CD4-positive, alpha-beta T cell (primary cell): ENCODE measurements at regions not wholly inside any gene's neighbourhood (a gene's known extent, or its start where the extent isn't known, plus 50 kb on each side); places are given as distances from the start of the nearest gene placed in this dataset.

ENCODE experiments used
- ATAC-seq: fragments of 200-7000 bp; cut with Tn5 transposase; one replicate; pipeline ENCODE4 v1.10.0; 2022; ENCODE audit warnings: mild to moderate bottlenecking; ENCODE audit not compliant: poor library complexity
- CTCF ChIA-PET: fragments of 350-600 bp; sonication (Branson Sonifier 250); formaldehyde crosslinking; loops from one replicate; lab custom pipeline; 2021; ENCODE audit warnings: antibody characterized with exemption, inconsistent platforms; lab: Charles Lee
- POLR2A ChIA-PET: fragments of 350-600 bp; sonication (Branson Sonifier 250); formaldehyde crosslinking; loops from one replicate; lab custom pipeline; 2021; ENCODE audit warnings: antibody characterized with exemption, inconsistent platforms; lab: Charles Lee
- DNase-seq, 14 experiments: peaks; one replicate each; pipeline ENCODE4 v3.0.0-alpha.2; 2013 to 2020; ENCODE audit warnings: mixed read lengths in 2 of 14
- H3K27ac ChIP-seq, 2 donors: one replicate each; pipeline versions ENCODE4 v1.5.1 to v1.7.0; 2013; ENCODE audit warnings: low read length in 2 of 2, low read depth in 1 of 2, mild to moderate bottlenecking in 1 of 2
- H3K27me3 ChIP-seq, 2 experiments: 1 replicate in 1 of 2; 2 replicates in 1 of 2; pipeline versions ENCODE4 v1.6.1 to v1.7.0; 2013; ENCODE audit warnings: low read length in 2 of 2, control low read depth in 1 of 2, mild to moderate bottlenecking in 1 of 2, moderate library complexity in 1 of 2; ENCODE audit not compliant: insufficient read depth in 2 of 2, control insufficient read depth in 1 of 2
- H3K36me3 ChIP-seq: one replicate; pipeline ENCODE4 v1.6.1; 2013; ENCODE audit warnings: low read length, control low read depth; ENCODE audit not compliant: insufficient read depth
- H3K4me1 ChIP-seq: one replicate; pipeline ENCODE4 v1.6.1; 2013; ENCODE audit warnings: low read length, control low read depth; ENCODE audit not compliant: insufficient read depth
- H3K4me3 ChIP-seq: one replicate; pipeline ENCODE4 v1.5.1; 2013; ENCODE audit warnings: mild to moderate bottlenecking, low read length, moderate library complexity
- H3K9me3 ChIP-seq, 2 experiments: 1 replicate in 1 of 2; 2 replicates in 1 of 2; pipeline versions ENCODE4 v1.6.1 to v1.7.0; 2013; ENCODE audit warnings: low read length in 2 of 2, mild to moderate bottlenecking in 2 of 2, control low read depth in 1 of 2, moderate library complexity in 1 of 2; ENCODE audit not compliant: control insufficient read depth in 1 of 2, insufficient read depth in 1 of 2
- H3K27ac Mint-ChIP-seq: one replicate; pipeline ENCODE4 v1.8.0; 2020; ENCODE audit warnings: mixed read lengths
- H3K27me3 Mint-ChIP-seq: one replicate; pipeline ENCODE4 v1.8.0; 2021; ENCODE audit warnings: mixed read lengths
- H3K36me3 Mint-ChIP-seq: one replicate; pipeline ENCODE4 v1.8.0; 2021; ENCODE audit warnings: low read depth, mixed read lengths
- H3K4me1 Mint-ChIP-seq: one replicate; pipeline ENCODE4 v1.8.0; 2021; ENCODE audit warnings: low read depth, mixed read lengths
- H3K4me3 Mint-ChIP-seq: one replicate; pipeline ENCODE4 v1.8.0; 2020; ENCODE audit warnings: mild to moderate bottlenecking, mixed read lengths
- H3K9me3 Mint-ChIP-seq: one replicate; pipeline ENCODE4 v1.8.0; 2020; ENCODE audit warnings: mixed read lengths
- intact Hi-C, 2 experiments: fragments of 100-400 bp; cut with DNase I in 1 of 2; cut with micrococcal nuclease in 1 of 2; formaldehyde crosslinking; loops; one replicate each; pipeline versions ENCODE4 v1.15.1 to v1.9.0; 2023 to 2025; cut with DNase I, micrococcal nuclease
- TF ChIP-seq, protein P1 (sequence below): fragments of 200-600 bp; IDR thresholded peaks from one replicate; pipeline ENCODE4 v1.8.0; 2022; ENCODE audit warnings: antibody characterized with exemption, mild to moderate bottlenecking

DNA sequence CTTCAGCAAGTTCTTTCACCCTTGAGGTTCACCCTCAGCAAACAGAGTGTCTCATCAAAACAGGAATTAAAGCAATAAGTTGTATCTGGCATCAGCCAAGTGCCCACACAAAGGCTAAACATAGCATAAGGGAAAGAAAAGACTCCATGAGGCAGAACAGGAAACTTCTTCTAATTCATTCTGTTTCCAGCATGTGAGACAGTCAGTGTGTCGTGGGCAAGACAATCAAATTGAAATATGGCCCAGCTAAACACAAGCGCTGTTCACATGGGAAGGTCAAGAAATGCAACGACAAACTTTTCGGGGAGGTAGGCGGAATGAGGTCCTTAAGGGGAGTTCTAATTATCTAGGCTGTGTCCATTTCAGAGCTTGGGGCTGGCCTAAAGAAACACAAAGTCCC, 393.4 kb downstream of the HAPSTR1 start:
- ChIA-PET CTCF (no interaction called here), POLR2A (no interaction called here)
- Mint-ChIP-seq H3K9me3 (no peaks in the 10 kb centered on the region), H3K4me3 (no peak overlapping the region), H3K4me1 (no peaks in the 10 kb centered on the region), H3K27ac (no peak overlapping the region), H3K36me3 (no peaks in the 10 kb centered on the region), H3K27me3 (no peaks in the 10 kb centered on the region)
- intact Hi-C loops: no loop called here
- H3K27me3 ChIP-seq: no peaks in the 10 kb centered on the region
- no peaks in the 10 kb centered on the region for H3K4me1 ChIP-seq
- TF ChIP-seq, protein P1, sequence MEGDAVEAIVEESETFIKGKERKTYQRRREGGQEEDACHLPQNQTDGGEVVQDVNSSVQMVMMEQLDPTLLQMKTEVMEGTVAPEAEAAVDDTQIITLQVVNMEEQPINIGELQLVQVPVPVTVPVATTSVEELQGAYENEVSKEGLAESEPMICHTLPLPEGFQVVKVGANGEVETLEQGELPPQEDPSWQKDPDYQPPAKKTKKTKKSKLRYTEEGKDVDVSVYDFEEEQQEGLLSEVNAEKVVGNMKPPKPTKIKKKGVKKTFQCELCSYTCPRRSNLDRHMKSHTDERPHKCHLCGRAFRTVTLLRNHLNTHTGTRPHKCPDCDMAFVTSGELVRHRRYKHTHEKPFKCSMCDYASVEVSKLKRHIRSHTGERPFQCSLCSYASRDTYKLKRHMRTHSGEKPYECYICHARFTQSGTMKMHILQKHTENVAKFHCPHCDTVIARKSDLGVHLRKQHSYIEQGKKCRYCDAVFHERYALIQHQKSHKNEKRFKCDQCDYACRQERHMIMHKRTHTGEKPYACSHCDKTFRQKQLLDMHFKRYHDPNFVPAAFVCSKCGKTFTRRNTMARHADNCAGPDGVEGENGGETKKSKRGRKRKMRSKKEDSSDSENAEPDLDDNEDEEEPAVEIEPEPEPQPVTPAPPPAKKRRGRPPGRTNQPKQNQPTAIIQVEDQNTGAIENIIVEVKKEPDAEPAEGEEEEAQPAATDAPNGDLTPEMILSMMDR: no peak
- peaks cover 0 to 5% of the 10 kb centered on the region in 2 experiments for H3K9me3 ChIP-seq
- DNase-seq (no peak), ATAC-seq (no peak)
- H3K27ac ChIP-seq: no peak overlapping the region
- no peaks in the 10 kb centered on the region for H3K36me3 ChIP-seq
- no peak overlapping the region for H3K4me3 ChIP-seq

DNA sequence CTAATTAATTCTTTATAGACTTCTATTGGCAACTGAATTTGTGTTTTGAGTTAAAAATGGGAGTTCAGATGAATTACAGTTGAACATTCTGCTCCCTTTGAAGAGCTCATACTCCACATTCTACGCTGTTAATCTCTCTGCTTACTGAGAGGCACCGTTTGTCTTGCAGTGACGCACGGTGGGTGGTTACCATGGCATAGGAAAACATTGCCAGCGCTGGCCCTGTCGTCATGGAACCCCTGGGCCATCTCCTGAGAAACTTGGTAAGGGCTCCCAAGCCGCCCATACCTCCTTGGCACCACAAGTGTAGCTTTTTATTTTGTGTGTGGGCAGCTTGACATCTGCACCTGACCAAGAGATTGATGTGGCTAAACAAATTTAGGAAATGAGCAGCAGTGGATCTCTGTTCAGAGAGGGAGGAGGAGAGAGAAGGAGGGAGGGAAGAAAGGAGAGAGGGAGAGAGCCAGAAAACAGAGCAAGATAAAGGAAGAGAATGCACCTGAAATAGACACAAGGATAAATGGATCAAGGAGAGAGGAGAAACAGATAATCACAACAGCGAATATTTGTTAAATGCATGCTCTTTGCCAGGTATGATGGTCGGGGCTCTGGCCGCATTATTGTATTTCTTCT, 398.5 kb downstream of the HAPSTR1 start:
- Mint-ChIP-seq H3K27ac (no peak overlapping the region), H3K36me3 (no peaks in the 10 kb centered on the region), H3K4me1 (no peaks in the 10 kb centered on the region), H3K4me3 (no peak overlapping the region), H3K9me3 (peaks cover 6% of the 10 kb centered on the region), H3K27me3 (no peaks in the 10 kb centered on the region)
- ChIA-PET CTCF (no interaction called here), POLR2A (no interaction called here)
- H3K4me3 ChIP-seq: no peak overlapping the region
- intact Hi-C loops: no loop called here
- H3K27ac ChIP-seq: no peak overlapping the region
- ATAC-seq: no peak
- no peak for DNase-seq
- H3K9me3 ChIP-seq: no peaks in the 10 kb centered on the region
- H3K36me3 ChIP-seq: no peaks in the 10 kb centered on the region
- H3K4me1 ChIP-seq: no peaks in the 10 kb centered on the region
- H3K27me3 ChIP-seq: no peaks in the 10 kb centered on the region
- TF ChIP-seq, protein P1: no peak

GRCh38 chr16:9495824-9496223, 404.4 kb downstream of the HAPSTR1 start:
- H3K36me3 Mint-ChIP-seq: no peaks in the 10 kb centered on the region
- Histone ChIP-seq H3K36me3 (no peaks in the 10 kb centered on the region), H3K4me3 (no peak overlapping the region), H3K4me1 (no peaks in the 10 kb centered on the region), H3K27me3 (no peaks in the 10 kb centered on the region), H3K27ac (no peak overlapping the region), H3K9me3 (peaks cover 0 to 5% of the 10 kb centered on the region in 2 experiments)
- no peak for ATAC-seq
- H3K9me3 Mint-ChIP-seq: peaks cover 8% of the 10 kb centered on the region
- ChIA-PET POLR2A (no interaction called here), CTCF (no interaction called here)
- peaks cover 12% of the 10 kb centered on the region for H3K27me3 Mint-ChIP-seq
- H3K27ac Mint-ChIP-seq: no peak overlapping the region
- TF ChIP-seq, protein P1: no peak
- intact Hi-C loops: no loop called here
- DNase-seq: no peak
- no peaks in the 10 kb centered on the region for H3K4me1 Mint-ChIP-seq
- H3K4me3 Mint-ChIP-seq: no peak overlapping the region
